ENCODE measurements at regions not wholly inside any gene's neighbourhood (a gene's known extent, or its start where the extent isn't known, plus 50 kb on each side); places are given as distances from the start of the nearest gene placed in this dataset.

DNA sequence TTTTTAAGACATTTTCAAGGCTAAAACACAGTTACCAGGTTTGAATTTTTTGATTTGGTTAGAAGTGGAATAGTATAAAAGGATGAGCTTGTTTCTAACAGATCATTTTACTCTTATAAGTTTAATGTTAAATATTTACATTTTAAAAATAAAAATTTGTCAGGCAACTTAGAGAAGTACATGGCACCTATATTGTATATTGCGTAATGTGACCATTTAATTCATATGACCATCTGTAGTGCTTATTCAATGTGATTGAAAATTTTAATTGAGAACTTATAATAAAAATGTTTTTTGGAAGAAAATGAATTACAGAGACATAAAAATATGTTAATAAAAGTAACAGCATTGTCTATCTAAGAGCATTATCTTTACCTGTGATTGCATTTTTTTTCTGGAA, 1632.4 kb downstream of the RPA4 start:
- TF ChIP-seq CTCF (IDR thresholded peaks at IDR 0.05) (no peak), POLR2A (IDR thresholded peaks at IDR 0.05) (no peak)
